22Rv1 (cell line): ENCODE measurements at regions not wholly inside any gene's neighbourhood (a gene's known extent, or its start where the extent isn't known, plus 50 kb on each side); places are given as distances from the start of the nearest gene placed in this dataset.

ENCODE experiments used
- H3K27ac ChIP-seq: fragments of 450-650 bp; 2 replicates; pipeline ENCODE4 v1.5.1; 2017
- CTCF ChIP-seq: fragments of 450-650 bp; IDR thresholded peaks from 2 replicates; pipeline ENCODE4 v1.5.1; 2017; ENCODE audit warnings: mild to moderate bottlenecking
- ZFX ChIP-seq: fragments of 450-650 bp; IDR thresholded peaks from 2 replicates; pipeline ENCODE4 v1.6.1; 2017; ENCODE audit warnings: antibody characterized with exemption, borderline replicate concordance

- no peak overlapping the region for H3K27ac ChIP-seq
- no peak for TF ChIP-seq CTCF
- TF ChIP-seq ZFX: no peak
These were observed 113.1 kb upstream of the FOXG1 start for GRCh38 chr14:28653521-28653920.

GRCh38 chr14:28656704-28657255 is 109.8 kb upstream of the FOXG1 start:
- no peak for TF ChIP-seq ZFX
- no peak for TF ChIP-seq CTCF
- H3K27ac ChIP-seq: no peak overlapping the region

- TF ChIP-seq CTCF (no peak), ZFX (no peak)
These were observed 105.3 kb upstream of the FOXG1 start for GRCh38 chr14:28661171-28661772.

GRCh38 chr14:28666961-28667360 is 99.6 kb upstream of the FOXG1 start:
- TF ChIP-seq ZFX (no peak), CTCF (no peak)
- no peak overlapping the region for H3K27ac ChIP-seq

More at GRCh38 chr14:28661171-28661772, 105.3 kb upstream of the FOXG1 start:
- no peak overlapping the region for H3K27ac ChIP-seq

GRCh38 chr14:28671425-28671824 is 95.2 kb upstream of the FOXG1 start:
- no peak overlapping the region for H3K27ac ChIP-seq
- TF ChIP-seq ZFX (no peak), CTCF (no peak)

- H3K27ac ChIP-seq: no peak overlapping the region
- TF ChIP-seq CTCF (no peak), ZFX (no peak)
These were observed 93.5 kb upstream of the FOXG1 start for GRCh38 chr14:28673056-28673455.

GRCh38 chr14:28676479-28676878 is 90.1 kb upstream of the FOXG1 start:
- TF ChIP-seq CTCF: no peak
- TF ChIP-seq ZFX: no peak
- no peak overlapping the region for H3K27ac ChIP-seq
